Tibial artery (tissue), 4 donors: ENCODE measurements at regions not wholly inside any gene's neighbourhood (a gene's known extent, or its start where the extent isn't known, plus 50 kb on each side); places are given as distances from the start of the nearest gene placed in this dataset.
A peak's percentile ranks its signal among the peaks of the same experiment; 100 is the strongest.

Experiments used
- DNase-seq, 2 donors: peaks; one replicate each; pipeline ENCODE4 v3.0.0-alpha.2; 2019
- H3K27ac ChIP-seq, 2 donors: fragments of 200-600 bp; sonication (generic) in 1 of 2; 1 replicate in 1 of 2; 2 replicates in 1 of 2; pipeline ENCODE4 v1.5.1; 2018 to 2019; ENCODE audit warnings: mild to moderate bottlenecking in 1 of 2
- H3K27me3 ChIP-seq, 2 donors: fragments of 200-600 bp; sonication (generic) in 1 of 2; one replicate each; pipeline versions ENCODE4 v1.5.1 to v1.6.0; 2016 to 2019
- H3K36me3 ChIP-seq, 3 donors: fragments of 200-600 bp; sonication (generic) in 2 of 3; one replicate each; pipeline ENCODE4 v1.5.1; 2016 to 2019; ENCODE audit warnings: mild to moderate bottlenecking in 2 of 3
- H3K4me1 ChIP-seq, 4 donors: fragments of 200-600 bp; sonication (generic) in 2 of 4; 1 replicate in 3 of 4; 2 replicates in 1 of 4; pipeline ENCODE4 v1.5.1; 2016 to 2019
- H3K4me3 ChIP-seq, 2 donors: fragments of 200-600 bp; sonication (generic) in 1 of 2; 1 replicate in 1 of 2; 2 replicates in 1 of 2; pipeline ENCODE4 v1.5.1; 2018 to 2019; ENCODE audit warnings: mild to moderate bottlenecking in 2 of 2
- H3K9me3 ChIP-seq, 3 donors: fragments of 200-600 bp; sonication (generic) in 1 of 3; one replicate each; pipeline ENCODE4 v1.5.1; 2016 to 2019
- CTCF ChIP-seq, 2 experiments: fragments of 200-600 bp in 1 of 2; fragments of 450-650 bp in 1 of 2; IDR thresholded peaks; one replicate each; pipeline ENCODE4 v1.5.1; 2017 to 2019; ENCODE audit warnings: antibody characterized with exemption in 2 of 2, mild to moderate bottlenecking in 1 of 2, moderate library complexity in 1 of 2
- intact Hi-C: fragments of 100-400 bp; cut with DNase I; formaldehyde crosslinking; loops from one replicate; pipeline ENCODE4 v1.15.0; 2023; ENCODE audit warnings: low total_unique reads

GRCh38 chr2:150647943-150648342, 160.5 kb upstream of the RND3 start:
- Histone ChIP-seq H3K9me3 (no peaks in the 10 kb centered on the region), H3K4me3 (no peak overlapping the region), H3K36me3 (no peaks in the 10 kb centered on the region), H3K4me1 (peaks cover 0 to 3% (median 0%) of the 10 kb centered on the region in 4 donors), H3K27me3 (no peaks in the 10 kb centered on the region), H3K27ac (no peak overlapping the region)
- DNase-seq = no peak
- intact Hi-C loops = no loop called here
- TF ChIP-seq CTCF (IDR thresholded peaks at IDR 0.05) = no peak

- no peaks in the 10 kb centered on the region for H3K27me3 ChIP-seq
- no peak overlapping the region for H3K27ac ChIP-seq
- no peak for DNase-seq
- no peaks in the 10 kb centered on the region for H3K36me3 ChIP-seq
- intact Hi-C loops = no loop called here
- no peak overlapping the region for H3K4me3 ChIP-seq
- H3K9me3 ChIP-seq = no peaks in the 10 kb centered on the region
- TF ChIP-seq CTCF (IDR thresholded peaks at IDR 0.05) = no peak
- peaks cover 0 to 3% (median 0%) of the 10 kb centered on the region in 4 donors for H3K4me1 ChIP-seq
Measured at GRCh38 chr2:150646746-150647145, 159.3 kb upstream of the RND3 start.

GRCh38 chr2:150644298-150645067, 157.0 kb upstream of the RND3 start:
- Histone ChIP-seq H3K4me1 (peaks cover 0 to 4% (median 0%) of the 10 kb centered on the region in 4 donors), H3K9me3 (no peaks in the 10 kb centered on the region), H3K36me3 (no peaks in the 10 kb centered on the region), H3K4me3 (no peak overlapping the region), H3K27me3 (no peaks in the 10 kb centered on the region), H3K27ac (peak overlapping the region in 1 of 2 donors; percentile 3)
- intact Hi-C loops = no loop called here
- DNase-seq = no peak
- no peak for TF ChIP-seq CTCF (IDR thresholded peaks at IDR 0.05)

- H3K4me3 ChIP-seq = no peak overlapping the region
- H3K9me3 ChIP-seq = no peaks in the 10 kb centered on the region
- DNase-seq = no peak
- no peaks in the 10 kb centered on the region for H3K27me3 ChIP-seq
- H3K27ac ChIP-seq = no peak overlapping the region
- no peak for TF ChIP-seq CTCF (IDR thresholded peaks at IDR 0.05)
- H3K36me3 ChIP-seq = no peaks in the 10 kb centered on the region
- intact Hi-C loops = no loop called here
- peaks cover 0 to 9% (median 0%) of the 10 kb centered on the region in 4 donors for H3K4me1 ChIP-seq
Measured at GRCh38 chr2:150643114-150643725, 155.8 kb upstream of the RND3 start.

GRCh38 chr2:150640039-150640438, 152.6 kb upstream of the RND3 start:
- no peak for TF ChIP-seq CTCF (IDR thresholded peaks at IDR 0.05)
- H3K4me3 ChIP-seq = peak overlapping the region in 1 of 2 donors; percentile 28
- no peaks in the 10 kb centered on the region for H3K27me3 ChIP-seq
- H3K4me1 ChIP-seq = peaks cover 0 to 9% (median 0%) of the 10 kb centered on the region in 4 donors
- H3K27ac ChIP-seq = peak overlapping the region in 1 of 2 donors; percentile 40
- H3K36me3 ChIP-seq = no peaks in the 10 kb centered on the region
- no peaks in the 10 kb centered on the region for H3K9me3 ChIP-seq
- DNase-seq = no peak
- intact Hi-C loops = no loop called here
